Neural progenitor cell (in vitro differentiated cells): ENCODE measurements at regions not wholly inside any gene's neighbourhood (a gene's known extent, or its start where the extent isn't known, plus 50 kb on each side); places are given as distances from the start of the nearest gene placed in this dataset.

Experiments
- DNase-seq: peaks from one replicate; pipeline ENCODE4 v3.0.0-alpha.2; 2016; ENCODE audit warnings: low spot score
- H2AFZ ChIP-seq: fragments of 200-600 bp; sonication (generic); replicated peaks from 2 replicates; pipeline ENCODE4 v1.6.1; 2016; ENCODE audit warnings: antibody characterized with exemption
- H3F3A ChIP-seq: fragments of 200-600 bp; sonication (generic); 2 replicates; pipeline ENCODE4 v1.6.1; 2016; ENCODE audit warnings: antibody characterized with exemption, low read depth
- H3K27ac ChIP-seq: fragments of 200-600 bp; sonication (generic); 2 replicates; pipeline ENCODE4 v1.5.1; 2016; ENCODE audit warnings: mild to moderate bottlenecking
- H3K27me3 ChIP-seq: fragments of 200-600 bp; sonication (generic); 2 replicates; pipeline ENCODE4 v1.6.1; 2016; ENCODE audit warnings: mild to moderate bottlenecking, moderate library complexity
- H3K36me3 ChIP-seq: fragments of 200-600 bp; sonication (generic); 2 replicates; pipeline ENCODE4 v1.5.1; 2016
- H3K4me1 ChIP-seq: fragments of 200-600 bp; sonication (generic); 2 replicates; pipeline ENCODE4 v1.6.1; 2016; ENCODE audit warnings: mixed run types
- H3K4me2 ChIP-seq: fragments of 200-600 bp; sonication (generic); 2 replicates; pipeline ENCODE4 v1.6.1; 2016
- H3K4me3 ChIP-seq: fragments of 200-600 bp; sonication (generic); 2 replicates; pipeline ENCODE4 v1.5.1; 2016
- H3K79me2 ChIP-seq: fragments of 200-600 bp; sonication (generic); 2 replicates; pipeline ENCODE4 v1.6.1; 2016; ENCODE audit warnings: low read depth
- H3K9ac ChIP-seq: fragments of 200-600 bp; sonication (generic); 2 replicates; pipeline ENCODE4 v1.6.1; 2016
- H3K9me3 ChIP-seq: fragments of 200-600 bp; sonication (generic); 2 replicates; pipeline ENCODE4 v1.5.1; 2016; ENCODE audit warnings: low read depth
- H4K20me1 ChIP-seq: fragments of 200-600 bp; sonication (generic); 2 replicates; pipeline ENCODE4 v1.6.1; 2016; ENCODE audit warnings: low read depth
- H3K27ac Mint-ChIP-seq: 3 replicates; pipeline ENCODE4 v1.8.0; 2021; ENCODE audit warnings: mixed read lengths
- H3K27me3 Mint-ChIP-seq: 2 replicates; pipeline ENCODE4 v1.8.0; 2022; ENCODE audit warnings: low read depth, mild to moderate bottlenecking, inconsistent platforms, moderate library complexity, mixed read lengths; ENCODE audit not compliant: insufficient read depth
- H3K36me3 Mint-ChIP-seq: 3 replicates; pipeline ENCODE4 v1.8.0; 2021; ENCODE audit warnings: mixed read lengths
- H3K4me1 Mint-ChIP-seq: 3 replicates; pipeline ENCODE4 v1.8.0; 2021; ENCODE audit warnings: mixed read lengths
- H3K4me3 Mint-ChIP-seq: 3 replicates; pipeline ENCODE4 v1.8.0; 2021; ENCODE audit warnings: mild to moderate bottlenecking, moderate library complexity, mixed read lengths
- H3K9me3 Mint-ChIP-seq: 3 replicates; pipeline ENCODE4 v1.8.0; 2020; ENCODE audit warnings: mixed read lengths
- CTCF ChIP-seq: fragments of 200-600 bp; sonication (generic); IDR thresholded peaks from 2 replicates; pipeline ENCODE4 v1.5.1; 2017; ENCODE audit warnings: antibody characterized with exemption, mild to moderate bottlenecking
- EZH2 ChIP-seq: fragments of 200-600 bp; sonication (generic); IDR thresholded peaks from 2 replicates; pipeline ENCODE4 v1.6.1; 2017; ENCODE audit warnings: antibody characterized with exemption, mild to moderate bottlenecking, moderate library complexity
- EZH2phosphoT487 ChIP-seq: fragments of 200-600 bp; sonication (generic); IDR thresholded peaks from 2 replicates; pipeline ENCODE4 v1.6.1; 2017; ENCODE audit warnings: antibody characterized with exemption

DNA sequence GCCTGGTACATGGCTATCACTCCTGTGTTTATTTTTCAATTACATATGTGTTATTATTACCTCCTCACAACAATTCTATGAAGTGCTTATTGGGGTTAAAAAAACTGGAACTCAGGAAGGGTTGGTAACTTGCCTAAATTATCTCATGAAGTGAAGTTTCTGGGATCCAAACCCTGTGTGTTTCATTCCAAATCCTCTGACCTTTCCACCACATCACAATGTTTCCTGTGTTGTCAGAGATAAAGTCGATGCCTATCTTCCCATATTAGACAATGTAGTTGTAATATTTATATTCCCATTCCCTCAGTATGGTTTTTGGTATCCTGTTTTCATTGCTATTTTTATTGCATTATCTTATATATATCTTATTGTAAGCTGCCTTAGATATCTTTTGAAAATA lies 269.1 kb upstream of the CFAP20DC start:
- TF ChIP-seq EZH2 (no peak), EZH2phosphoT487 (no peak), CTCF (no peak)
- Mint-ChIP-seq H3K4me1 (peaks cover 21% of the 10 kb centered on the region), H3K9me3 (peaks cover 3% of the 10 kb centered on the region)

GRCh38 chr3:59317386-59317785 lies 267.6 kb upstream of the CFAP20DC start:
- H3K4me1 ChIP-seq: peaks cover 18% of the 10 kb centered on the region
- H3K79me2 ChIP-seq: no peaks in the 10 kb centered on the region
- no peaks in the 10 kb centered on the region for H3K36me3 ChIP-seq
- Mint-ChIP-seq H3K9me3 (peaks cover 5% of the 10 kb centered on the region), H3K4me3 (no peak overlapping the region), H3K27ac (no peak overlapping the region), H3K4me1 (peaks cover 21% of the 10 kb centered on the region), H3K27me3 (peaks cover 2% of the 10 kb centered on the region), H3K36me3 (no peaks in the 10 kb centered on the region)
- H3K27ac ChIP-seq: no peak overlapping the region
- no peak for DNase-seq
- H3K9me3 ChIP-seq: no peaks in the 10 kb centered on the region
- peaks cover 17% of the 10 kb centered on the region for H3F3A ChIP-seq
- no peak overlapping the region for H2AFZ ChIP-seq
- no peak overlapping the region for H3K4me3 ChIP-seq
- no peaks in the 10 kb centered on the region for H3K27me3 ChIP-seq
- H3K4me2 ChIP-seq: no peak overlapping the region
- no peak for TF ChIP-seq EZH2phosphoT487
- H3K9ac ChIP-seq: no peak overlapping the region
- no peaks in the 10 kb centered on the region for H4K20me1 ChIP-seq

More for the DNA sequence above, 269.1 kb upstream of the CFAP20DC start:
- no peak overlapping the region for H2AFZ ChIP-seq
- no peak overlapping the region for H3K9ac ChIP-seq
- H3K4me2 ChIP-seq: no peak overlapping the region
- peaks cover 18% of the 10 kb centered on the region for H3K4me1 ChIP-seq
- no peaks in the 10 kb centered on the region for H3K9me3 ChIP-seq
- no peaks in the 10 kb centered on the region for H3K79me2 ChIP-seq
- H3F3A ChIP-seq: peaks cover 17% of the 10 kb centered on the region
- H3K36me3 ChIP-seq: no peaks in the 10 kb centered on the region
- H4K20me1 ChIP-seq: no peaks in the 10 kb centered on the region
- DNase-seq: no peak
- no peaks in the 10 kb centered on the region for H3K36me3 Mint-ChIP-seq
- no peak overlapping the region for H3K4me3 ChIP-seq
- no peak overlapping the region for H3K27ac ChIP-seq
- H3K4me3 Mint-ChIP-seq: no peak overlapping the region
- peaks cover 2% of the 10 kb centered on the region for H3K27me3 Mint-ChIP-seq
- no peaks in the 10 kb centered on the region for H3K27me3 ChIP-seq
- no peak overlapping the region for H3K27ac Mint-ChIP-seq

DNA sequence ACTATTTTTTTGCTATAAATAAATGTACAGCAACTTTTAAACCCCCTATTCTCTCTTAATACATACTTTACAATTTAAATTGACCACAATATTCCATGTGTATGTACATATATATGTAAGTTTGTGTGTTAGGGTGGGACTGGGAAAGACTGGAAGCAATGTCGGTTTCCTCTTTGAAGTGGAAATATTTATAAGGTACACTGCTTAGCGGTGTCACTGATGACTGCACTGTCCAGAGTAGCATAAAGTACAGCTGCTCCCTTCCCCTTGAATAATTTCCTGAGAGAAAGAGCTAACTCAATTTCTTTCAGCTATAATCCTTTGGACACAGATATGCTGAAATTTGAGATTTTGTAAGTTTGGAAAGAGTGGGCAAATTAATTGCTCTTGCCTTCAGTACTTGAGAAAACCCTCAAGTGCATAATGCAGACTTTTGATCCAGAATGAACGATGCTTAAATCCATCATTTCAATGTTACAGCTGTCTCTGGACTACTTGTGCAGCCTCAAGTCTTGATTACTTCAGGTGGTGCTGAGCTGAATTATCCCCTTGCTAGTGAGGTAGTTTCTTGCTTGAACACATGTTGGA lies 267.0 kb upstream of the CFAP20DC start:
- Mint-ChIP-seq H3K27me3 (peaks cover 4% of the 10 kb centered on the region), H3K36me3 (no peaks in the 10 kb centered on the region), H3K9me3 (peaks cover 5% of the 10 kb centered on the region), H3K27ac (no peak overlapping the region), H3K4me3 (no peak overlapping the region), H3K4me1 (peaks cover 23% of the 10 kb centered on the region)
- H3K4me1 ChIP-seq: peaks cover 18% of the 10 kb centered on the region
- no peak for DNase-seq
- no peak overlapping the region for H3K4me3 ChIP-seq
- H3K36me3 ChIP-seq: no peaks in the 10 kb centered on the region
- H4K20me1 ChIP-seq: no peaks in the 10 kb centered on the region
- H3K27ac ChIP-seq: no peak overlapping the region
- peaks cover 17% of the 10 kb centered on the region for H3F3A ChIP-seq
- no peak overlapping the region for H3K9ac ChIP-seq
- no peak overlapping the region for H2AFZ ChIP-seq
- TF ChIP-seq CTCF (no peak), EZH2 (no peak), EZH2phosphoT487 (no peak)
- no peaks in the 10 kb centered on the region for H3K27me3 ChIP-seq
- H3K9me3 ChIP-seq: no peaks in the 10 kb centered on the region
- no peak overlapping the region for H3K4me2 ChIP-seq
- no peaks in the 10 kb centered on the region for H3K79me2 ChIP-seq

GRCh38 chr3:59313365-59313764 lies 263.5 kb upstream of the CFAP20DC start:
- Histone ChIP-seq H3K27me3 (no peaks in the 10 kb centered on the region), H3K27ac (no peak overlapping the region), H3K9ac (no peak overlapping the region), H4K20me1 (no peaks in the 10 kb centered on the region), H3K4me2 (no peak overlapping the region), H3K9me3 (no peaks in the 10 kb centered on the region), H3K36me3 (no peaks in the 10 kb centered on the region), H2AFZ (no peak overlapping the region), H3K79me2 (no peaks in the 10 kb centered on the region), H3K4me1 (no peaks in the 10 kb centered on the region), H3F3A (no peaks in the 10 kb centered on the region), H3K4me3 (no peak overlapping the region)
- TF ChIP-seq EZH2phosphoT487 (no peak), EZH2 (no peak), CTCF (peak; percentile 73)
- no peak overlapping the region for H3K4me3 Mint-ChIP-seq
- H3K9me3 Mint-ChIP-seq: peaks cover 3% of the 10 kb centered on the region
- H3K27me3 Mint-ChIP-seq: peaks cover 4% of the 10 kb centered on the region
- DNase-seq: peak; percentile 68
- H3K4me1 Mint-ChIP-seq: peaks cover 10% of the 10 kb centered on the region
- H3K36me3 Mint-ChIP-seq: no peaks in the 10 kb centered on the region
- no peak overlapping the region for H3K27ac Mint-ChIP-seq
